NCI-H69 (cell line): ENCODE measurements at regions not wholly inside any gene's neighbourhood (a gene's known extent, or its start where the extent isn't known, plus 50 kb on each side); places are given as distances from the start of the nearest gene placed in this dataset.
A peak's percentile ranks its signal among the peaks of the same experiment; 100 is the strongest.
"Not testable (repeated sequence)": the region's sequence is repeated elsewhere in the genome, so short reads cannot be mapped to it uniquely, and the experiment has no call there.

Experiments
- DNase-seq: peaks from one replicate; lab custom pipeline; 2025; lab: John Stamatoyannopoulos, UW

DNA sequence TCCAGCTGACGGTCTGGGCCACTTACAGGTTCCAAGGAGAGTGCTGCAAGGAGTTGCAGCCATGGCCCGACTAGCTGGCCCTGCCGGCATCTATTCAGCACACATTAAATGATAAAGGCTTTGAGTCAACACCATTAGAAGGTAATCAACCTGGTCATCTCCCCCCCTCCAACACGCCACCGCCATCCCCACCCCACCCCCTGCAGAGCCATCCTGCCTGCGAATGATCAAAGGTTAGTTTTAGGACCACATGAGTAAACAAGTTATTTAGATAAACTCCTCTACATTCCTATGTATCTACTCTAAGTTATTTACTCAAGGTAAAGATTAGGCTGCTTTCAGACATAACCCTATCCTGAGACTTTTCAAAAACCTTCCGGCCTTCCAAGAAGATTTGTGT, 349.3 kb upstream of the SLC39A10 start:
- DNase-seq: no peak

DNA sequence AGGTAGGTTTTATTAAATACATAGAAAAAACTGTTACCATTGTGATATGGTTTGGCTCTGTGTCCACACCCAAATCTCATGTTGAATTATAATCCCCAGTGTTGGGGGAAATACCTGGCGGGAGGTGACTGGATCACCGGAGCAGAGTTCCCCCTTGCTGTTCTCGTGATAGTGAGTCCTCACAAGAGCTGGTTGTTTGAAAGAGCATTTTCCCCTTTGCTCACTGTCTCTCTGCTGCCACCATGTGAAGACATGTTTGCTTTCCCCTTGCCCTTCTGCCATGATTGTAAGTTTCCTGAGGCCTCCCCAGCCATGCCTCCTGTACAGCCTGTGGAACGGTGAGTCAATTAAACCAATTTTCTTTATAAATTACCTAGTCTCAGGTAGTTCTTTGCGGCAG, 352.7 kb upstream of the SLC39A10 start:
- peak; percentile 41 for DNase-seq

DNA sequence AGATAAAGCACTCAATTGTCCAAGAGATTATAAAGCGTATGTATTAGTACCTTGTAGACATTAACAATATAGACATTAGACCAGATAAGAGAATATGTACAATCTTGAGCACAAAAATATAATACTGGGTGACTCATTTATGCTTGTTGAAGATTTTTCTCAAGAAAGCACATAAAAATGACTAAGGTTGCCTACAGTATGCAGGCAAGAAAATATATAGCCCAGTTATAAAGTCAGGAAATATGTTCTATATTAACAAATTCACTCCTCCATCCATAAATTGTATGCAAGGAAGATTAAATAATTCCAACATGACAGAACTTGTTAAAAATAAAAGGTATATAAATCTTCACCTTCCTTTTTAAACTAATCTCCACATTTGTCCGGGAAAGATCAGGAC, 356.4 kb upstream of the SLC39A10 start:
- DNase-seq: no peak

DNA sequence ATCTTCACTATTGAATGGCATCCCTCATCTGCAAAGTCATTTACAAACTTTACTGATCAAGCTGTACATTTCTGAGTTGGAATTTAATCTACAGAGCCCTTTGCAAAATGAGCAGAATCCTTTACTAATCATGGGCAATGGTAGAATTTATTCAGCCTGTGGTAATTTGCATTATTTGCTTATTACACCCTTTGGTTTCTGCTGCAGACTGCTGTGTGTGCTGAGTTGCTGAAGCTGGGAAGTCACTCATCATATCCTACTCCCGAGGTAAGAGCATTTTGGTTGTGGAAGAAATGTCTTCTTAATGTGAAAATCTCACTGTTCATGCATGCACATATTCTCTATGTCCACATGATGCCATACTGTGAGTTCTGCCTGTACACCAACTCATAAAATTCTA, 357.4 kb upstream of the SLC39A10 start:
- no peak for DNase-seq

DNA sequence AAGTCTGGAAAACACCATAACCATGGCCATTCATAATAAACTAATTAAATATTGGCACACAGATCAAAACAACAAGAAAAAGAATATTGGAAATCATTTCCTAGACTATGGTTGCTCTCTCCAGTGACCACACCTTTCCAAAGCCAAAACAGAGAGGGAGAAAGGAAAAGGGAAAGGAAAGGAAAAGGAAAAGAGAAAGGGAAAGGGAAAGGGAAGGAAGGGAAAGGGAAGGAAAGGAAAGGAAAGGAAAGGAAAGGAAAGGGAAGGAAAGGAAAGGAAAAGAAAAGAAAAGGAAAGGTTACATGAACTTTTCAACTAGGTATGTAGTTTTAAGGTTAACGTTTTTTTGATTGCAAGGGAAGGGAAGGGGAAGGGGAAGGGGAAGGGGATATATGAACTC, 360.5 kb upstream of the SLC39A10 start:
- DNase-seq: no peak

DNA sequence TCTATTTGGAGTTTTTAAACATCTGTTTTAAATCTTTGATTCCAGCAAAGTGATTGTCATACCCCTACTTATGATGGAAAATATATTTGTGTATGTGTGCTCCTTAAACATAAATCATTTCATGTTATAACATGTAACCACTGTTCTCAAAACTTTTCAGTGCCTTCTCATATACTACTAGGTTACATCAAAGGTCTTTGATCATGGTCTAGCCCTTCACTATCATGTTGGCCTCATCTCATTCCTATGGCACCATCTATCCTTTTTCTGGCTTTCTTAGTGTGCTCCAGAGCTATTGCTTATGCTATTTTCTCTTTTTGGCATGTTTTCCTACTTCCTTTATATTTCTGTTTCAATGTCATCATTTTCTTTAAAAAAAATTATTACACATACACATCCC, 367.9 kb upstream of the SLC39A10 start:
- DNase-seq: no peak

DNA sequence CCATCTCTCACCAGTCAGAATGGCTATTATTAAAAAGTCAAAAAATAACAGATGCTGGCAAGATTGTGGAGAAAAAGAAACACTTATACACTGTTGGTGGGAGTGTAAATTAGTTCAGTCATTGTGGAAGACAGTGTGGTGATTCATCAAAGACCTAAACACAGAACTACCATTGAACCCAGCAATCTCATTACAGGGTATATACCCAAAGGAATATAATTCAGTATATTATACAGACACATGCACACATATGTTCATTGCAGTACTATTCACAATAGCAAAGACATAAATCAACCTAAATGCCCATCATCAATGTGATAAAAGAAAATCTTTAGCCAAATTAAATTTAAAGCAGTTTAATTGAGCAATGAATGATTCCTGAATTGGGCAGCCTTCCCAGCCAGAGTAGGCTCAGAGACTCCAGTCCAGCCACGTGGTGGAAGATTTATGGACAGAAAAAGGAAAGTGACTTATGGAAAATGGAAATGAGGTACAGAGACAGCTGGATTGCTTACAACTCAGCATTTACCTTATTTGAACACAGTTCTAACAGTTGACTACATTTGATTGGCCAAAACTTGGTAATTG, 377.1 kb upstream of the SLC39A10 start:
- peak; percentile 93 for DNase-seq

DNA sequence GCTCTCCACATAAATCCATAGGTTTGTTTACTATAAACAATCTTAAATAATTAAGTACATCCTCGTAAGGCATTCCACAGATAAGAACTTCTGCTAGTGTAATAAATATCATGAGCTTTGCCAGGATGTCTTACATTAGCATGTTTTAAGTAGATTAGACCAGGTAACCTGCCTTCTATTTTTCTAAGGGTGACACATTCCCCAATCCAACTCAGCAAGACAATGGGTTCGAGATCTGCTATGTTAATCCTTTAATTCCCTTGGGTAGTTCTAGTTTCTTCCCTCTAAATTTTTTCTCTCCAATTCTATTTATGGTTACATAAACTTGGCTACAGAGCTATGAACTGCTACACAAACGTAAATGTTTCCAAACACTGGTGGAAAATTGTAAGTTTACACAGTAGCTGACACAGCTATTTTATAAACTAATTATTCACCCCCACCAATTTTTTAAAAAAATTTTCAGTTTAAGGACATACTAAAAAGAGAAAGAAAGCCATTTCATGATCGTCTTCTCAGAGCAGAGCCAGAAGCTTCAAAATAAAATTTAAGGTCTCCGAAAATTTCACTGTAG, 386.5 kb upstream of the SLC39A10 start:
- no peak for DNase-seq

DNA sequence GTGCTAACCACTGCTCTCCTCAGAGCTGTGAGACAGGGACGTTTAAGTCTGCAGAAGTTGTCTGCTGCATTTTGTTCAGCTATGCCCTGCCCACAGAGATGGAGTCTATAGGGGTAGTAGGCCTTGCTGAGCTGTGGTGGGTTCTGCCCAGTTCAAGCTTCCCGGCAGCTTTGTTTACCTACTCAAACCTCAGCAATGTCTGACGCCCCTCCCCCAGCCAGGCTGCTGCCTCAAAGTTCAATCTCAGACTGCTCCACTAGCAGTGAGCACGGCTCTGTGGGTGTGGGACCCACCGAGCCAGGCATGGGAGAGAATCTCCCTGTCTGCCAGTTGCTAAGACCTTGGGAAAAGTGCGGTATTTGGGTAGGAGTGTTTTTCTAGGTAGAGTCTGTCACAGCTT, 387.8 kb upstream of the SLC39A10 start:
- no peak for DNase-seq

DNA sequence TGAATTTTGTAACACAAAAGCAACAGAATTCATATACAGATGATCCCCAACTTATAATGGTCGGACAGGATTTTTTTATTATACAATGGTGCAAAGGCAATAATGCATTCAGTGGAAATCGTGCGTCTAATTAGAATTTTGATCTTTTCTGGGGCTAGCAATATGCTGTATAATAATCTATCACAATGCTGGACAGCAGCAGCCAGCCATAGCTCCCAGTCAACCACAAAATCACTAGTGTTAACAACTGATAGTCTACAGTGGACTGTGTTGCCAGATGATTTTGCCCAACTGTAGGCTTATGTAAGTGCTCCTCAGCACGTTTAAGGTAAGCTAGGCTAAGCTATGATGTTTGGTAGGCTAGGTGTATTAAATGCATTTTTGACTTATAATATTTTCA, 399.0 kb upstream of the SLC39A10 start:
- DNase-seq: no peak

DNA sequence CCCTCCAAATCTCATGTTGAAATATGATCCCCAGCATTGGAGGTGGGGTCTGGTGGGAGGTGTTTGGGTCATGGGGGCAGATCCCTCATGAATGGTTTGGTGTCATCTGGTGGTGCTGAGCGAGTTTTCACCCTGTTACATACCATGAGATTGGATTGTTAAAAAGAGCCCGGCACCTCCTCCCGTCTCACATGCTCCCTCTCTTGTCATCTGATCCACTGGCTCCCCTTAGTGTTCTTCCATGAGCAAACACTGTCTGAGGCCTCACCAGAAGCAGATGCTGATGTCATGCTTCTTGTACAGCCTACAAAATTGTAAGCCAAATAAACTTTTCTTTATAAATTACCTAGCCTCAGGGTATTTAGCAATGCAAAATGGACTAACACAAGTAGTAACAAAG, 405.0 kb upstream of the SLC39A10 start:
- DNase-seq: peak; percentile 26

DNA sequence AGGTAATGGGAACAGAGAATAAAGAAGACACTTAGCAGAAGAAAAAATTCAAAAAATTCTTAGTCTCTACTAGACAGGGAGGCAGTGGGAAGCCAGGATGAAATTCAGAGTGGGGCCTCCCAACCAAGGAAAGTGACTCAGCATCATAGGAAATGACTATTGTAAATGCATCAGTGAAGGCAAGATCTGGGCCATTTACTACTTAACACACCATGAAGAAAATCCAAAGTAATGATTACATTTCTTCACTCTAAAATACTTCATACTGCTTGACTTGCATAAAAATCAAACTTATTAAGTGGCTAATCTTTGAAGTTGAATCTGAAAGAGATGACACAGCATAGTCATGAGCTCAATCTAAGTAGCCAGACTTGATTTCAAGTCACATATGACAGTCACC, 405.8 kb upstream of the SLC39A10 start:
- DNase-seq: no peak

DNA sequence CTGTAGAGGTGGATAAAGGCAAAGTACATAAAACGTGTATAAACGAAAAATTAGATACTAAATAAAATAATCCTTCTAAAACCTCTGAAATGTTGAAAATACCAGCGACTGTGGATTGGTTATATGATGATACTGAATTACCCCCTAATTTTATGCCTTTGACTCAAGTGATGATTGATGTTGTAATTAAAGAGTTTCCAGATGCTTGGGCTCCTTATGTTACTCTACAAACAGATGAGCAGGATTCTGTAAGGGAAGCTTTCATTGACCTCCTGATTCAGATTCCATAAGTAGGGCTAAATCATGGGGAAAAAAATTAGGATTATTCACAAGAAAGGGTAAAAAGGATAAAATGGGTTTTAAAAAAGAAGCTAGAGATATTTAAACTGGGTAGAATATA, 418.2 kb upstream of the SLC39A10 start:
- DNase-seq: peak; percentile 81

DNA sequence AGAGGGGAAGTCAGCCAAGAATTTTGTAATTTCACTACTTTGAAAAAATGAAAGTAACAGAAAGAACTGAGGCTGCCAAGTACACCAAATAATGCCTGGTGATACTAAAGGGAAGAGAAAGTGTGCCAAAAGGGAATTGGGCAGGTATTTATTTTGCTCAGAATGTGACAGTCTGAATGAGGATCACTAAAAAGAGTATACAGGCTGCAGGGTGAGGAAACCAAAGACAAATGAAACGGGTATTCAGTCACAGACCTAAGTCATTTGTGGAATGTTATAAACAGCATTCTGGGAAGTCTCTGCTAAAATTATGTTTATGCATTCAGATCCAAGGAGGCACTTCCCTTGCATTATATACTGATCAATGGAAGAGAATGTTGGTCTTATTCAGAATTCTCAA, 418.6 kb upstream of the SLC39A10 start:
- peak; percentile 39 for DNase-seq

DNA sequence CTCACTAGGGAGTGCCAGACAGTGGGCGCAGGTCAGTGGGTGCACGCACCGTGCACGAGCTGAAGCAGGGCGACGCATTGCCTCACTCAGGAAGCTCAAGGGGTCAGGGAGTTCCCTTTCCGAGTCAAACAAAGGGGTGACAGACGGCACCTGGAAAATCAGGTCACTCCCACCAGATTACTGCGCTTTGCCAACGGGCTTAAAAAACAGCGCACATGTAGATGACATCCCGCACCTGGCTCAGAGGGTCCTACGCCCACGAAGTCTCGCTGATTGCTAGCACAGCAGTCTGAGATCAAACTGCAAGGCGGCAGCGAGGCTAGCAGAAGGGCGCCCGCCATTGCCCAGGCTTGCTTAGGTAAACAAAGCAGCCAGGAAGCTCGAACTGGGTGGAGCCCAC, 428.5 kb upstream of the SLC39A10 start:
- DNase-seq: not testable (repeated sequence)

DNA sequence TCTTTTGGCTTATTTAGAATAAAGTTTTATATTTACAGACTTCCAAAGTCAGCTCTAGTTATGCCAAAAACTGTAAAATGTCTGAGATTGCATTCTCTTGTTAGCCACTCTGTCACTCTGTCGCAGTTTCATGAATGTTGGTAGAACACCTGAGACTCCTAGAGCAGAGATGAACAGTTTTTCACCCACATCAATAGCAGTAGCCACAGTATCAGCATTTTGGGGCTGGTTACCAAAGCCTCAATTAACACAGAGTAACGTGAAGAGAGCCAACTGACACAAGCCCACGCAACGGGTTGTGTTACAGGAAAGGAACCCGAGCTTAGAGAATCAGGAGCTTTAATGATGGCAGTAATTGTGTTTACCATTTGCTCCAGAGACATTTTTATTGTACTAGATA, 443.0 kb upstream of the SLC39A10 start:
- no peak for DNase-seq

DNA sequence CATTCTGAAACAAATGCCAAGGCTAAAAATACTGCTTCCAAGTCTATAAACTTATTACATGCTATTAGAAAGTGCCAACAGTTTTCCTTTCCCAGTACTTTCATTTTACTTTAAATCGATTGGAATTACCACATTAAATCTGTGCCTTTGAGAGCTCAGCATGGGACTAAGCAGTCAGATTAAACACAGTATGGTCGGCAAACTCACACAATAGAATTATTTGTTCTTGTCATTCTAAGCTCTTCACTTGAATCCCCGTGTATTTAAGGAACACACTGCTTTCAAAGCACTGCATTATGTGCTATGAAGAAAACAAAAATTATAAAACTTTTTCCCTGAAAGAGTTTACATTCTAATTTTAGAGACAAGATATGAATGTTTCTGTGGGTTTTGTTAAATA, 444.4 kb upstream of the SLC39A10 start:
- peak; percentile 41 for DNase-seq

DNA sequence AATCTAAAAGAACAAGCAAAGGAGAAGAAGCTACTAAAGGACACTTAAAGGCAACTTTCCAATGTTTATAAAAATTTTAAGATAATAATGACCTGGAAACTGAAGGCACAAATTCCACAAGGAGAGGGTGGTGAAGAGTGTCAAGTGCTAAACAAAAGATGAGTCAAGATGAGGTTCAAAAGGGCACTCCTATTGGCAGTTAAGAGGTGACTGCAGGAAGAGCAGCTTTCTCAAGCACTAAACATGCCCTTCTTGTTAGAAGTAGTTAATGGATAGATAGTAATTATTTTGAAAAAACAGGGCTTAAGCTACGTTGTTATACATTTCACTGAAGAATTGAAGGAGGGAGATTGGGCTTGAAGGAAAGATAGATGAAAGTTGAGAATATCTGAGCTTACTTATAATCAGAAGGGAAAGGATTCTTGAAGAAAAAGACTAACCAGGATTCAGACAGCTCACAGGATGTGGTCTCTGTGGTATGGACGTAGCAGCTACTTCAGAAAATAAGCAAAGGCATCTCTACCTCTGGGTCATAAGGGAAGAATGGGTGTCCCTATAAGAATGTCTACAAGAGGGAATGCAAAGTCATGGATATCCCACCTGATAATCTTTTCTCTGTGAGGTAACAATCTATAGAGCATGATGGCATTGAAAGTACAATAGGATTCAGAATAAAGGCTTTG, 454.7 kb upstream of the SLC39A10 start:
- DNase-seq: no peak

DNA sequence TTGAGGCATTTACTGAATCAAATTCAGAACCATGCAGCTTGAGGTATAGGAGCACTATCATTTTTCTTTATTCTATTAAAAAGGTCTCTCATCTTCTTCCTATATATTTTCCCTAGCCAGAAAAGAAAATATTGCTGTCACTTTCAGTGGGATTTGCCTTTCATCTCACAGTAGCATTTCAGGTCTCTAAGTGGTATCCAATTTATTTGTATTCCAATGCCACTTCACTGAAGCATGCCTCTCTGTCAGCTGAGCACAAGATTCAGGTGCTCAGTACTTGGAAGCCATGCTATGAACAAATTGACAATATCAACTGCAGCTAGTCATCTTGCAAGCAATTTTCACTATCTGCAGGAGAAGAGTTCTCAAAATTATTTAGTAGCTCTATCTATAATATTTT, 457.2 kb upstream of the SLC39A10 start:
- no peak for DNase-seq

DNA sequence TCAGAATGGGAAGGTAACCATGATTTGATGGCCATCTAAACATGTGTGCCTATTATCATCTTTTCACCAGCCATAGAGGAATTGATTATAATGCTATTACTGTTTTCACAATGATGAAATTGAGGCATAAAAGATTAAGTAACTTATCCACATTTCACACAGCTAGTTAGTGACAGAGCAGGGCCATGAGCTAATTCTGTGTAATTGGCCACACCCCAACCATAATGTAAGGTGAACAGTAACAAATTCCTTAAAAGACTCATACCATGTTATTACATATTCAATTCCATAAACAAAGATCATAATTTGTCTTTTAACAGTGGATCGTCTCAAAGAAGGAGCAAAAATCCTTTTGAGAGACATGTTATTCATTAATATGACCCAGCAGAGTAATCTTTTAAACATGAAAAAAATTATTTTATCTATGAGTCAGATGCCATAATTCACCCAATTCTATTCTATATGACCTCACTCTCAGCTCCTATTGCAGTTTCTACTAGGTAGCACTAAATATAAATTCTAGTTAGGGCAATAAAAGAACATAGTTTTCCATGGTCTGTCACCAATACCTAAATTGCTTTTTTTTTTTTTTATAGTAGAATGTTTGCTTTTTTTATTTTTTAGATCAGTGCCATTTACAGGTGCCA, 475.8 kb upstream of the SLC39A10 start:
- DNase-seq: no peak

DNA sequence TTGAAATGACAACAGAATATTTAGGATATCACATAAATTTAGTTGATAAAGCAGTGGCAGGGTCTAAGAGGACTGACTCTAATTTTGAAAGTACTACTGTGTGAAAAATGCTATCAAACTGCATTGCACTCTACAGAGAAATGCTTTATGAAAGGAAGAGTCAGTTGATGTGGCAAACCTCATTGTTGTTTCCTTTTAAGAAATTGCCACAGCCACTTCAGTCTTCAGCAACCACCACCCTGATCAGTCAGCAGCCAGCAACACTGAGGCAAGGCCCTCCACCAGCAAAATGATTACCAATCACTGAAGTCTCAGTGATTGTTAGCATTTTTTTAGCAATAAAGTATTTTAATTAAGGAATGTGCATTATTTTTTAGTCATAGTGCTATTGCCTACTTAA, 488.7 kb upstream of the SLC39A10 start:
- DNase-seq: no peak

DNA sequence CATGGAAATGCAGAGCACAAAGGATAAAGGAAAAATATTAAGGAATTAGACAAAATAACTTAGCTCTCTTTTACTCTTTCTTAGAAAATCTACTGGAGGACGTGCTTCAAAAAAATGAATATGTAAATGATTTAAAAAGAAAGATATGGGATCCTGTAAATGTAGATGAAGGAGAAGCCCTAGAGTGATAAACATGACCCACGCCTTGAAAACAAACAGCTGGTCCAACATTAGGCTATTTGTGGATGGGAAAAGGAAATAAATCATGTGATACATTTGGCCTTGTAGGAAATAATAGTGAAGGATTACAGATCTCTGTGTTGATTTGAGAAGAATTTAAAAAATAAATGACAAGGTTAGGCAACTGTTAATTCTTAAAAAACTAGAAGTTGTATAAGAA, 492.1 kb upstream of the SLC39A10 start:
- peak; percentile 6 for DNase-seq

DNA sequence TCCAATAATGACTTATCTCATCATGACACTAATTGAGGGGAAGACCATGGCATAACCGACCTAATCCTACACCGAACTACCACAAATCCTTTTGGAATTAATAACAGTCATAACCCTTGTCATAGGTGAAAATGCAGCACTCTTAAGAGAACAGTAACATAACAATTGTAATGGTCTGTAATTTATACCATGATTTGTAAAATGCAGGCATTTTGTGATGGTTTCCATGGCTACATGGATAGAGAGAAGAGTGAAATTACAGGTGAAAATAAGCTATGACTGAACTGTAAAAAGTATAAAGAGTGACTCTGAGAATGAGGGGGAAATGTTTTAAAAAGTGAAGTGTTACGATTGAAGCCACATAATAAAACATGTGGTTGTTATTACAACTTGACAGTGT, 494.1 kb upstream of the SLC39A10 start:
- no peak for DNase-seq
